Astrocyte of the cerebellum (primary cell): ENCODE measurements at regions not wholly inside any gene's neighbourhood (a gene's known extent, or its start where the extent isn't known, plus 50 kb on each side); places are given as distances from the start of the nearest gene placed in this dataset.

Experiments
- DNase-seq: peaks from one replicate; pipeline ENCODE4 v3.0.0-alpha.2; 2011; ENCODE audit warnings: low read depth
- H3K4me3 ChIP-seq: 2 replicates; pipeline ENCODE4 v1.5.1; 2011; ENCODE audit warnings: mild to moderate bottlenecking, low read depth, low read length, moderate library complexity
- CTCF ChIP-seq: IDR thresholded peaks from 2 replicates; pipeline ENCODE4 v1.5.1; 2012; ENCODE audit warnings: low read length, low read depth, moderate library complexity, mild to moderate bottlenecking; ENCODE audit errors: missing control alignments
- in situ Hi-C: cut with HindIII; loops from 2 replicates; pipeline ENCODE4 v1.10.0; 2017; ENCODE audit warnings: low sequenced_read_pairs

- in situ Hi-C loops = no loop called here
- H3K4me3 ChIP-seq = no peak overlapping the region
- TF ChIP-seq CTCF = no peak
- DNase-seq = no peak
Observed at GRCh38 chr4:104905546-104905945, 241.1 kb upstream of the TET2 start.

- no peak overlapping the region for H3K4me3 ChIP-seq
- no peak for DNase-seq
- in situ Hi-C loops = no loop called here
- TF ChIP-seq CTCF = no peak
Observed at GRCh38 chr4:104906276-104906675, 240.4 kb upstream of the TET2 start.

- TF ChIP-seq CTCF = no peak
- no peak for DNase-seq
- in situ Hi-C loops = no loop called here
- no peak overlapping the region for H3K4me3 ChIP-seq
Observed at GRCh38 chr4:104907074-104907649, 239.5 kb upstream of the TET2 start.

GRCh38 chr4:104907991-104908390, 238.7 kb upstream of the TET2 start:
- no peak for TF ChIP-seq CTCF
- no peak for DNase-seq
- no peak overlapping the region for H3K4me3 ChIP-seq
- in situ Hi-C loops = no loop called here

- in situ Hi-C loops = no loop called here
- no peak for DNase-seq
- no peak for TF ChIP-seq CTCF
Observed at GRCh38 chr4:104909376-104909775, 237.3 kb upstream of the TET2 start.

GRCh38 chr4:104912518-104912917, 234.2 kb upstream of the TET2 start:
- no peak for TF ChIP-seq CTCF
- in situ Hi-C loops = no loop called here
- DNase-seq = no peak
- H3K4me3 ChIP-seq = no peak overlapping the region

More at GRCh38 chr4:104909376-104909775, 237.3 kb upstream of the TET2 start:
- no peak overlapping the region for H3K4me3 ChIP-seq
